Right atrium auricular region (tissue), 2 donors: ENCODE measurements at regions not wholly inside any gene's neighbourhood (a gene's known extent, or its start where the extent isn't known, plus 50 kb on each side); places are given as distances from the start of the nearest gene placed in this dataset.
"Not testable (repeated sequence)": the region's sequence is repeated elsewhere in the genome, so short reads cannot be mapped to it uniquely, and the experiment has no call there.

Experiments
- DNase-seq: peaks from one replicate; pipeline ENCODE4 v3.0.0-alpha.2; 2019; ENCODE audit warnings: low spot score
- H3K27ac ChIP-seq, 2 donors: fragments of 200-600 bp; sonication (generic); 1 replicate in 1 of 2; 2 replicates in 1 of 2; pipeline ENCODE4 v1.5.1; 2016 to 2019
- H3K27me3 ChIP-seq, 2 donors: fragments of 200-600 bp; sonication (generic); one replicate each; pipeline versions ENCODE4 v1.5.1 to v1.6.0; 2017 to 2019
- H3K36me3 ChIP-seq: fragments of 200-600 bp; sonication (generic); one replicate; pipeline ENCODE4 v1.5.1; 2016
- H3K4me1 ChIP-seq, 2 donors: fragments of 200-600 bp; sonication (generic); one replicate each; pipeline versions ENCODE4 v1.5.1 to v1.6.0; 2017 to 2019
- H3K4me3 ChIP-seq, 2 donors: fragments of 200-600 bp; sonication (generic); 1 replicate in 1 of 2; 2 replicates in 1 of 2; pipeline ENCODE4 v1.5.1; 2017 to 2019; ENCODE audit warnings: mild to moderate bottlenecking in 1 of 2, moderate library complexity in 1 of 2
- H3K9me3 ChIP-seq, 2 donors: fragments of 200-600 bp; sonication (generic); one replicate each; pipeline ENCODE4 v1.5.1; 2019
- TF ChIP-seq, protein P1 (sequence below), 2 donors: fragments of 200-600 bp; sonication (generic); IDR thresholded peaks; one replicate each; pipeline ENCODE4 v1.5.1; 2019; ENCODE audit warnings: antibody characterized with exemption in 2 of 2

DNA sequence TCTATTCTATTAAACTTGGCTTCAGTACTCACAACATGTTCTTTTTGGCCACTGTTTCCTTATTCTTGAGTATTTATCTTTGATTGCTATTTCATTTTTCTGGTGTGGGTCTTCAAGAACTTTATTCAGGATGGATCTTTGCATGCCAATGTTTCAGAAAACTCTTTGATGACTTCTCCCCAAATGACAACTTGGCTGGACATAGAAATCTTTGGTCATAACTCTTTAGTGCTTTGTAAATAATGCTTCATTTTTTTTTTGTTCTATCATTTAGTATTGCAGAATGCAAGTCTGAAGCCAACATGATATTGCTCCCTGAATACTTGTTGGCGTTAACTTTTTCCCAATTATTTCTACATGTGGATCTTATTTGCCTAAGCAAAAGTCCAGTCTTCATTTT is 103.6 kb upstream of the HS3ST2 start:
- TF ChIP-seq, protein P1, sequence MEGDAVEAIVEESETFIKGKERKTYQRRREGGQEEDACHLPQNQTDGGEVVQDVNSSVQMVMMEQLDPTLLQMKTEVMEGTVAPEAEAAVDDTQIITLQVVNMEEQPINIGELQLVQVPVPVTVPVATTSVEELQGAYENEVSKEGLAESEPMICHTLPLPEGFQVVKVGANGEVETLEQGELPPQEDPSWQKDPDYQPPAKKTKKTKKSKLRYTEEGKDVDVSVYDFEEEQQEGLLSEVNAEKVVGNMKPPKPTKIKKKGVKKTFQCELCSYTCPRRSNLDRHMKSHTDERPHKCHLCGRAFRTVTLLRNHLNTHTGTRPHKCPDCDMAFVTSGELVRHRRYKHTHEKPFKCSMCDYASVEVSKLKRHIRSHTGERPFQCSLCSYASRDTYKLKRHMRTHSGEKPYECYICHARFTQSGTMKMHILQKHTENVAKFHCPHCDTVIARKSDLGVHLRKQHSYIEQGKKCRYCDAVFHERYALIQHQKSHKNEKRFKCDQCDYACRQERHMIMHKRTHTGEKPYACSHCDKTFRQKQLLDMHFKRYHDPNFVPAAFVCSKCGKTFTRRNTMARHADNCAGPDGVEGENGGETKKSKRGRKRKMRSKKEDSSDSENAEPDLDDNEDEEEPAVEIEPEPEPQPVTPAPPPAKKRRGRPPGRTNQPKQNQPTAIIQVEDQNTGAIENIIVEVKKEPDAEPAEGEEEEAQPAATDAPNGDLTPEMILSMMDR (IDR thresholded peaks at IDR 0.05) = no peak
- Histone ChIP-seq H3K36me3 (no peaks in the 10 kb centered on the region), H3K27me3 (no peaks in the 10 kb centered on the region), H3K4me3 (no peak overlapping the region), H3K4me1 (no peaks in the 10 kb centered on the region), H3K9me3 (peaks cover 0 to 31% of the 10 kb centered on the region in 2 donors), H3K27ac (no peak overlapping the region)
- no peak for DNase-seq

DNA sequence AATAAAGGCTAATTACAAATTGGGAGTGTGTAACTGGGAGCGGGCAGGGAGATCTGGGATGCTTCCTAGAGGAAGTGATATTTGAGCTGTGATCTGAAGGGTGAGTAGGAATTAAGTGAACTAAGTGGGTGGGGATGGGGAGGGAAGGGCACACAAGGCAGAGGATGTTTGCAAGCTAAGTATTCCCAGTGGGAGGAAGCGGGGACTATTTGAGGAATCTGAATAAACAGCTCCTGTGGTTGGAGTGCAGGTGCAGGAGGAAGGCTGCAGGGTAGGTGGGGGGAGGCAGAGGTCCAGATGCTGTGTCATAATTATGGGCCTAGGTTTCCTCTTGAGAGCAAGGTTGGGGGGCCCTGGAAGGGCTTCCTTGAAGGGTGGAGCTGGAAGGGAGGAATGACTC is 102.1 kb upstream of the HS3ST2 start:
- no peak overlapping the region for H3K4me3 ChIP-seq
- peaks cover 0 to 31% of the 10 kb centered on the region in 2 donors for H3K9me3 ChIP-seq
- no peaks in the 10 kb centered on the region for H3K27me3 ChIP-seq
- TF ChIP-seq, protein P1 (IDR thresholded peaks at IDR 0.05) = no peak
- DNase-seq = no peak
- no peaks in the 10 kb centered on the region for H3K4me1 ChIP-seq
- H3K36me3 ChIP-seq = no peaks in the 10 kb centered on the region
- H3K27ac ChIP-seq = no peak overlapping the region

DNA sequence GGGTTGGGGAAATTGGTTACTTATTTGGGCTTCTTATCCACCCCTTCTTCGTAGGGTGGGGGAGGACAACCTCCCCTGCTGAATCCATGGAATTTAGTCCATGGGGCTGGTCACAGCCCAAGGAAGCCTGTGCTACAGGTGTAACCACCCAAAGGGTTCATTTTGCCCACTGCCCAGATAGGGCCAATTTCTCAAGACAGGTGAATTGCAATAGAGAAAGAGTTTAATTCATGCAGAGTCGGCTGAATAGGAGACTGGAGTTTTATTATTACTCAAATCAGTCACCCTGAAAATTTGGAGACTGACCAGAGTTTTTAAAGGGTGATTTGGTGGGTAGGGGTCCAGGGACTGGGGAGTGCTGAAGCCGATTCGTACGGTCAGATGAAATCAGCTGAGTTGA is 101.5 kb upstream of the HS3ST2 start:
- Histone ChIP-seq H3K4me3 (no peak overlapping the region), H3K27me3 (no peaks in the 10 kb centered on the region), H3K27ac (no peak overlapping the region), H3K36me3 (no peaks in the 10 kb centered on the region), H3K4me1 (no peaks in the 10 kb centered on the region), H3K9me3 (peaks cover 0 to 31% of the 10 kb centered on the region in 2 donors)
- TF ChIP-seq, protein P1 (IDR thresholded peaks at IDR 0.05) = no peak
- no peak for DNase-seq

DNA sequence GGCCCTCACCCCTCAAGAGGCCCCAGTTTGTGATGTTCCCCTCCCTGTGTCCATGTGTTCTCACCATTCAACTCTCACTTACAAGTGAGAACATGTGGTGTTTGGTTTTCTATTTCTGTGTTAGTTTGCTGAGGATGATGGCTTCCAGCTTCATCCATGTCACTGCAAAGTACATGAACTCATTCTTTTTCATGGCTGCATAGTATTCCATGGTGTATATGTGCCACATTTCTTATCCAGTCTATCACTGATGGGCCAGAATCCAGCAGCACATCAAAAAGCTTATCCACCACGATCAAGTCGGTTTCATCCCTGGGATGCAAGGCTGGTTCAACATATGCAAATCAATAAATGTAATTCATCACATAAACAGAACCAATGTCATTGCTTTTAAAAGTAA is 95.4 kb upstream of the HS3ST2 start:
- not testable (repeated sequence) for H3K4me1 ChIP-seq, H3K27ac ChIP-seq, DNase-seq, H3K27me3 ChIP-seq, H3K36me3 ChIP-seq, H3K4me3 ChIP-seq
- peaks cover 0 to 10% of the 10 kb centered on the region in 2 donors for H3K9me3 ChIP-seq

DNA sequence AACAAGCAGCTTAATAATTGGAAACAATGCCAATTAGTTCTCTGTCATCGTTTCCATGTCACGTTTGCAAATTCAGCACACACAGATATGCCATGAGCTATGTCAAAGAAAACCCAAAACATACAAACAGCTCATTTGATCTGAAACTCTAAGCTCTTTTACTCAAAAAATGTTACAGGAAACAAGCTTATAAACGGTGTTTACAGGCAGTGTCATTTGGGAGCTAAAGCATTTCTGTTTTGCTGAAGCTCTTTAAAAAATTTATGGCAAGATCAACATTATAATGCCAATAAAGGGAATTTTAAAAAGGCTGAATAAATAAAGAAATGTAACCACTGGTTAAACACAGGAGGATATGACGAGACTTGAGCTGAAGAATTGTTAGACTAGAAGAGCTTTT is 94.0 kb upstream of the HS3ST2 start:
- no peak for DNase-seq
- no peaks in the 10 kb centered on the region for H3K9me3 ChIP-seq
- no peak overlapping the region for H3K4me3 ChIP-seq
- H3K4me1 ChIP-seq = no peaks in the 10 kb centered on the region
- H3K27ac ChIP-seq = no peak overlapping the region
- TF ChIP-seq, protein P1 (IDR thresholded peaks at IDR 0.05) = no peak
- H3K27me3 ChIP-seq = no peaks in the 10 kb centered on the region
- H3K36me3 ChIP-seq = no peaks in the 10 kb centered on the region

DNA sequence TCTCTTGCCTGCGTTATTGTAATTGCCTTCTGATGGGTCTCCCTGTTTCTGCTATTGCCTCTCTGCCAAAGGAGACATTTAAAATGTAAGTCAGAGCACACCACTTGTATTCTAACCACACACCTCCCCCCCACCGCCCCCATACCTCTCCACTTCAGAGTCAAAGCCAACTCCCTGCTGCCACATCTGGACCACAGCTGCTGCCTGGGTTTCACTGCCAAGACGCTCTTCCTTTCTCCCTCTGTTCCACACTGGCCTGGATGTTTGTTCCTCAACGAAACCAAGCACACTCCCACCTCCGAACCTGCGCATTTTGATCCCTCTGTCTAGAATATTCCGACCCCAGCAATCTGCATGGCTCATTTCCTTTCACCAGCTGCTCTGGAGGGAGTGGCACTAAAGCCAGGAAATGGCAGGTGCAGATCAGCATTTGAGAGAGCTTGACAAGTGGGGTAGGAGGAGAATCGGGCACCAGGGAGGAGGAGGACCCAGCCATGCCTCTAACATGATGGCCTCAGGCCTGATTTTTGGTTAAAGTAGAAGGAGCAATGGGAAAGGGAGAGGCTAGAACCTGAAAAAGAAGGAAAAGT is 92.4 kb upstream of the HS3ST2 start:
- Histone ChIP-seq H3K27me3 (no peaks in the 10 kb centered on the region), H3K9me3 (no peaks in the 10 kb centered on the region), H3K4me1 (no peaks in the 10 kb centered on the region), H3K4me3 (no peak overlapping the region), H3K27ac (no peak overlapping the region), H3K36me3 (no peaks in the 10 kb centered on the region)
- no peak for DNase-seq
- TF ChIP-seq, protein P1 (IDR thresholded peaks at IDR 0.05) = no peak

DNA sequence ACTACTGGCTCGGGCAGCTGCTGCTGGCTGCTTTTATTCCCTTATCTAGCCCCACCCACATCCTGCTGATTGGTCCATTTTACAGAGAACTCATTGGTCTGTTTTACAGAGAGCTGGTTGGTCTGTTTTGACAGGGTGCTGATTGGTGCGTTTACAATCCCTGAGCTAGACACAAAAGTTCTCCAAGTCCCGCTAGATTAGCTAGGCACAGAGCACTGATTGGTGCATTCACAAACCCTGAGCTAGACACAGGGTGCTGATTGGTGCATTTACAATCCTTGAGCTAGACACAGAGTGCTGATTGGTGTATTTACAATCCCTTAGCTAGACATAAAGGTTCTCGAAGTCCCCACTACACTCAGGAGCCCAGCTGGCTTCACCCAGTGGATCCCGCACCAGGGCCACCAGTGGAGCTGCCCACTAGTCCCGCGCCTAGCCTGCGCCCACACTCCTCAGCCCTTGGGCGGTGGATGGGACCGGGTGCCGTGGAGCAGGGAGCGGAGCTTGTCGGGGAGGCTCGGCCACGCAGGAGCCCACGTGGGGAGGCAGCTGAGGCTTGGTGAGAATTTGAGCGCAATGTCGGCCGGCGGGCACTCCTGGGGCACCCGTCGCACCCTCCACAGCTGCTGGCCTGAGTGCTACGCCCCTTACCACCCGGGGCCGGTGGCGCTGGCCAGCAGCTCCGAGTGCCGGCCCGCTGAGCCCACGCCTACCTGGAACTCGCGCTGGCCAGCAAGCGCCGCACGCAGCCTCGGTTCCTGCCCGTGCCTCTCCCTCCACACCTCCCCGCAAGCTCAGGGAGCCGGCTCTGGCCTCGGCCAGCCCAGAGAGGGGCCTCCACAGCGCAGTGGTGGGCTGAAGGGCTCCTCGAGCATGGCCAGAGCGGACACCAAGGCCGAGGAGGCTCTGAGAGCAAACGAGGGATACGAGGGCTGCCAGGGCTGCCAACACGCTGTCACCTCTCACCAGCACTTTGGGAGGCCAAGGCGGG is 91.1 kb upstream of the HS3ST2 start:
- not testable (repeated sequence) for DNase-seq, H3K27me3 ChIP-seq, H3K4me1 ChIP-seq, H3K36me3 ChIP-seq, H3K4me3 ChIP-seq, H3K9me3 ChIP-seq, H3K27ac ChIP-seq
